NCI-H748 treated with DMSO at 0.1 percent for 48 hours (cell line): ENCODE measurements at regions not wholly inside any gene's neighbourhood (a gene's known extent, or its start where the extent isn't known, plus 50 kb on each side); places are given as distances from the start of the nearest gene placed in this dataset.
"Not testable (repeated sequence)": the region's sequence is repeated elsewhere in the genome, so short reads cannot be mapped to it uniquely, and the experiment has no call there.

Experiments
- DNase-seq: peaks from one replicate; lab custom pipeline; 2025; lab: John Stamatoyannopoulos, UW

DNA sequence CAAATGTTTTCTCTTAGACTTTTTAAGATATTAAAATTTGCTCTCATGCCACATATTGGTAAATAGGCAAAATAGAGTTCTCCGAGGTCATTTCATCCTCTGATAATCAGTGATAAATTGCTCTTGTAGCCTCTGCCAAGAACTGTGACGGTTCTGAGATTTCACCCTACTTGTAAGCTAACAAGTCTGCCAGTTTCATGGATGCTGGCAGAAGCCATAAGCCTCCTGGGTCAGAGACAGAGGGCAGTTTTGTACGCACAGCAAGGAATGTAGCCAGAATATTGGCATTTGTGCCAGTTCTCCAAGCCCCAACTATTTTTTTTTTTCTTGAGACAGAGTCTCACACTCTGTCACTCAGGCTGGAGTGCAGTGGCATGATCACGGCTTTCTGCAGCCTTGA is 945.0 kb upstream of the WWC1 start:
- DNase-seq, result no peak

GRCh38 chr5:167348251-167348926 is 943.1 kb upstream of the WWC1 start:
- DNase-seq, result no peak

- DNase-seq, result no peak
Observed at GRCh38 chr5:167348980-167349379, 942.5 kb upstream of the WWC1 start.

DNA sequence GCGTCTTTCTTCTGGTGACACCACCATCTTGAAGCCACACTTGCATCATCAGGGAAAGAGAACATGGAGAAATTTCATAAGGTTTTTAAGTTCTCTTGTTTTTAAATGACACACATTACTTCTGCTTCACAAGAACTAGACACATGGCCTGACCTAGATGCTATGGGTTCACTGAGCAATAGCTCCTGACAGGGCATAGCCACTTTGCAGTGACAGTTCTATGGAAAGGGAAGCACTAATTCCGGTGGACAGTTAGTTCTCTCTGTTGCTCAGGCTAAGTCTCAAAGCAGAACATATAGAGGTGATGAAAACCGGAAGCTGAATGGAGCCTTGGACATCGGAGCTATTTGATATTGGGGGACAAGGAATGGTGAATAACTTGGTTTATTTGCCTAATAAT is 940.1 kb upstream of the WWC1 start:
- no peak for DNase-seq

- no peak for DNase-seq
Observed at GRCh38 chr5:167352801-167353200, 938.6 kb upstream of the WWC1 start.

DNA sequence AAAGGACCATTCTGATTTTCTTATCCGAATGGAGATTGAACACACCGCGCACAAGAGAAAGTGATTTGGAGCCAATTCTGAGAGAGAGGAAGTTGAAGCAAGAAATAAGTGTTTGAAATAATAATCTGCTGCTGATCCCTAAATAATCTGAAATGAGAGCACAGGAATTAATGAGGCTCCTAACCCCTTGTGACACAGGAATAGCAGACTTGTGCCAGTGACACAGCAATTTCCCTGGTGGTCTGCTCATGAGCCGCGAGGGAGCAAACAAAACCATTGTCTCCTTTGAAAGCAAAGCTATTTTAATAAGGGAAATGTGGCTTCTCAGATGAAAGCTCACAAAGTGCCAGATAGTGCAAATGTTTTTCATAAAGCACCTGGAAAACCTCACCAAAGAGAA is 936.1 kb upstream of the WWC1 start:
- no peak for DNase-seq

DNA sequence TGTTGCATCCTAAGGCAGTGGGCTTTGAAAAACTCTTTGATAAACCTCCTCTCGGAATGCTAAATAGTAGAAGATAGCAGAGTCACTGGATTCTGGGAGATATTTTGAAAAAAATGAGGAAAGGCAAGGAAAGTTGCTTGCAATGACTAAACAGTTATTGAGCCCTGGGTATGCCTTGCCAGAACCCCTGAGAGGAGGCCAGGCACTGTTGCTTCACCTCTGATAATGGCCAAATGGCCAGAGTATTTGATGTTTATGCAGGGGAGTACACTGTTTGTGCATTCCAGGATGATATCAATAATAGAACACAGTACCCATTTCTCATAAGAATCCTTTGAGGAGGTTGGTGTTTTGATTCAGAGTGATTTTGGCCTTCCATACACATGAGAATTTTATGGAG is 935.1 kb upstream of the WWC1 start:
- DNase-seq, result no peak

DNA sequence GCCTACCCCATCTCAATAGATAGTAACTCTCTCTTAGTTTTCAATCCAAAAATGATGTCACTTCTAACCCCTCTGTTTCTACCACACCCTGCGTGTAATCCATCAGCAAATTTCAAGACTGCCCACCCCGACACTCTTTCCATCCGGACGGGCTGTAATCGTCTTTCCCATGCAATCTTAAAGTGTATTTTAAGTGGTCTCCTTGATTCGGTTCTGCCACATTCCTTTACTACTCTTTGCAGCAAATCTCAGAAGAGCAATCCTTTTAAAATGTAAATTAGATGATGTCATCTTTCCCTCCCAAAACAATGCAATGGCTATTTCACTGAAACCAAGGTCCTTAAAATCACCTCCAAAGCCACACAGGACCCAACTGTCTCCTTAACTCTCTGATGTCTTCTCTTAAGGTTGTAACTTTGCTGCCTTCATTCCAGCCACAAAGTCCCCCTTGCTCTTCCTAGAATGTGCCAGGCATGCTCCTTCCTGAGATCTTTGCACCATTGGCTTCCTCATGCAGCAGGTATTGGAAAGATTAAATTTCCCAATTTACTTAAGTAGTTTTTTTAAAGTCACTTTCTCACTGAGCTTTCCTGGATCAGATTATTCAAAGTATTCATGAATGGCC is 932.5 kb upstream of the WWC1 start:
- DNase-seq, result no peak

DNA sequence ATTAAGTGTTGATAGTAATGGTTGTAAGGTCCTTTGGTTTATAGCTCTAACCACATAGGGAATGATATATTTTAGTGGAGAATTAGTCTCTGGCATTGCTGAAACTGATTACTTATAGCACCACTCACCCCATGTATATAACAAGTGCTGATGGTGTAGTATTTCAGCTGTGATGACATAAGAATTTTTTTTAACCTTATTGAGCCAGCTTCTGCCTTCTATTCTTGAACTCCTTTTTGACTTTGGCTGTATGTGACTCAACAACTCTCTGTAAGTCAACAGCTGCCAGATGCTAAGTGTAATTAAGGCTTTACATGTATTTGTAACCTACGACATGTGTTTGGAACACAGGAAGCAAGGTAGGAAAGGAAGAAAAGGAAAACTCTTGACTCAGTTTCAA is 929.6 kb upstream of the WWC1 start:
- DNase-seq, result no peak

DNA sequence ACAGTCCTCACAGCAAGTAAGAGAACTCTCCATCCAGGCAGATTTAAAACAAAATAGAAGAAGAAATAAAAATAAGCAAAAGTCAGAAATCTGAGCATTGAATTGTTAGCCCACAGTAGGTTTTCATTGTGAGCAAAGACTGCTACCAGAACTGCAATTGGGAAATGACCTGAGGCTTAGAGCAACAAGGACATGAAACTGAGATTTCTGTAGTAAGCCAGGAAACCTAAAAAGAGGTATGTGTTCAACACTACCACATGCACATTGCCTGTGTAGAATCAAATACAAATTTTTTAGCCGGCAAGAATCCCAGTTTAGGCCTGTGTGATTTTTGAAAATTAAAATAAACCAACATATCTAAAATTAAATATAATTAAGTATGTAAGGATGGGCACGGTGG is 928.4 kb upstream of the WWC1 start:
- DNase-seq, result no peak

- no peak for DNase-seq
Observed at GRCh38 chr5:167375125-167375524, 916.3 kb upstream of the WWC1 start.

DNA sequence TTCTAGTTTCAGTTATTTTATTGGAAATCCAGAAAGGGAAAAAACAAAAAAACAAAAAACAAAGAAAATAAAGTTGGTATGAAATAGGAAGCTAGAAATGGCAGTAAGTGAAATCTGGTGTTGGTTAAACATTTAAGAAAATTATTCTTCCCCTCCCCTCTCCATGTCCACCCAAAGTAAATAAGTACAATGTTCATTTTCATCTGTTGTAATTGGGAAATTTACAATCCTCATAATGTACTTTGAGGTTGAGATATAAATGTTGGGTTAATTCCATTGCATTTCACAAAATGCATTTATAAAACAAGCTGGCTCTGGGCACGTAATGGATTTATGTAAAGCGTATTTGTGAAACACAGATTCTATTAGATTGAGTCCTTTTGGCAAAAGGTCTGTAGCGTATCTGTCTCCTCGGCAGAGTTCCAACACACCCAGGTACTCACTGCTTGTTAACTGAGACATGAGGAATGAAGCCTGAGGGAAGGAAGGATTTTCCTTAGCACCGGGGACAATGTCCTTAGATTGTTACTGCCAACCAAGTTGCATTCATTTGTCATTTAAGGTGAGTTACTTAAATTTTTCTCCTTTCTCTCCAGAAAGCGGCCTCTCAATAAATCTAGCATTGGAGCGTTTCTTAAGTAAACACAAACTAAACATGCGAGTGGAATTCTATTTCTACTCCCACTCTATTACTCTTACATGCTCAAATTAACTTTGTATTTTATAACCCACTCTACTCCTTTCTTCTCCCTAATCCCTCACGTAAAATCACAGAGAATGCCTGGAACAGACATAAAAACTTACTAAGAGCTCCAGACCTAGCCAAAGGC is 912.3 kb upstream of the WWC1 start:
- no peak for DNase-seq

- no peak for DNase-seq
Observed at GRCh38 chr5:167381457-167381856, 910.0 kb upstream of the WWC1 start.

- DNase-seq, result no peak
Observed at GRCh38 chr5:167389537-167389936, 901.9 kb upstream of the WWC1 start.

- not testable (repeated sequence) for DNase-seq
Observed at GRCh38 chr5:167391286-167391685, 900.2 kb upstream of the WWC1 start.

DNA sequence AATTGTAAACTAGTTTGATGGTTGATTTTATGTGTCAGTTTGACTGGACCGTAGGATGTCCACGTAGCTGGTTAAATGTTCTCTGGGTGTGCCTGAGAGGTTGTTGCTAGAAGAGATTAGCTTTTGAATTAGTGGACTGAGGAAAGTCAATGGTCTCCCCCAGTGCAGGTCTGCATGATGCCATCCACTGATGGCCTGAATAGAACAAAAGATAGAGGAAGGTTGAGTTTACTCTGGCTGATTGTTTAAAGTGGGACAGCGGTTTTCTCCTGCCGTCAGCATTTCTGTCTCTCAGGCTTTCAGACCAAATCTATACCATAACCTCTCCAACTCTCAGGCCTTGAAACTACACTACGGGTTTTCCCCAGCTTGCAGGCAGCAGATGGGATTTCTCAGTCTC is 899.2 kb upstream of the WWC1 start:
- DNase-seq, result no peak

- no peak for DNase-seq
Observed at GRCh38 chr5:167393358-167393757, 898.1 kb upstream of the WWC1 start.

DNA sequence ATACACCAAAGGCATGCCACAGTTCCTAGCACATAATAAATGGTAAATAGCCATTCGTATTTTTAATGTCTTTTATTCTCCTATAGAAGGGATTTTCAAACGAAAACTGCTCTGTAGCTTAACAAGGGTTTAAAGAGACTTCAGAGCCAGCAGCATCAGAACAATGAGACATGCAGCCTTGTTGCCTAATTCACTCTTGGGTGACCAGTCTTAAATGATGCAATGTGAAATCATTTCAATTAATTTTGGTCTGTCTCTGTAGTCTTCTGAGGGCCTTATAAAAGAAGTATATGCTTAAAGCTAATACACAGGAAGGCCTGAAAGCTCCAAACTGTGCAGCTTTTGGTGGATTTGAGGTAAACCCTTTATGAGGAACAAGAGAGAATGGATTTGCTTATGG is 888.8 kb upstream of the WWC1 start:
- DNase-seq, result no peak

GRCh38 chr5:167406513-167406912 is 884.9 kb upstream of the WWC1 start:
- no peak for DNase-seq

DNA sequence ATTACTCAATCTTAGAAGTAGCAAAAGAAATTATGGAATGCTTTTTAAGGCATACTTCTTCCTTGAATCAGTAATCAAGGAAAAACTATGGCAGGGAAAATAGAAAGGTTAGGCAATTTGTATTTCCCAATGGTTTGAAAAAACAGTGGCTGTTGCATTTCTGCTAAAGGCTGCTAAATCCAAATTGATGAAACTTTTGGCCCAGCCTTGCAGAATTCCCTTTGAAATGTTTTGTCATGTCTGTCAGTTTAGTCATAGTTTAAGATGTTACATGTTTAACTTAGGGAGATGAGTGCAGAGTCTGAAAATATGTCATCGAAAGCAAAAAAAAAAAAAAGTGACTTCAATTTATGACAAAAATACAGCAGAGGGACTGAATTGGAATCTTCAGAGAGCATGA is 878.9 kb upstream of the WWC1 start:
- no peak for DNase-seq

- no peak for DNase-seq
Observed at GRCh38 chr5:167413506-167413905, 877.9 kb upstream of the WWC1 start.

- no peak for DNase-seq
Observed at GRCh38 chr5:167414611-167415010, 876.8 kb upstream of the WWC1 start.
